ENCODE measurements at regions not wholly inside any gene's neighbourhood (a gene's known extent, or its start where the extent isn't known, plus 50 kb on each side); places are given as distances from the start of the nearest gene placed in this dataset.

GRCh38 chr5:63825984-63826383, 136.3 kb downstream of the HTR1A start:
- Histone ChIP-seq H3K79me1 (ENCODE audit: low read depth, low read length) (no peaks in the 10 kb centered on the region), H3K23ac (ENCODE audit: insufficient read length) (no peak overlapping the region), H2BK5ac (ENCODE audit: low read depth, low read length) (no peak overlapping the region), H3K4me1 (replicated peaks in 1 of 4; ENCODE audit: control insufficient read depth in 3 of 4, insufficient read depth in 4 of 4, low read length in 3 of 4) (no peaks in the 10 kb centered on the region), H3K36me3 (ENCODE audit: control insufficient read depth in 2 of 4, insufficient read depth in 4 of 4, low read length in 3 of 4) (no peaks in the 10 kb centered on the region), H4K91ac (replicated peaks; ENCODE audit: insufficient read length, low read length) (no peak overlapping the region), H3K4me2 (ENCODE audit: insufficient read depth in 1 of 2, low read depth in 2 of 2, low read length in 2 of 2) (no peak overlapping the region), H2BK12ac (ENCODE audit: low read depth, low read length) (no peak overlapping the region), H4K20me1 (replicated peaks in 1 of 2; ENCODE audit: control insufficient read depth in 1 of 2, insufficient read depth in 2 of 2, low read length in 2 of 2) (no peaks in the 10 kb centered on the region), H3K27ac (ENCODE audit: low read depth, low read length) (no peak overlapping the region), H3K14ac (ENCODE audit: insufficient read length) (no peak overlapping the region), H3K4me3 (ENCODE audit: extremely low read depth in 1 of 4, insufficient read depth in 2 of 4, low read depth in 3 of 4, low read length in 4 of 4) (no peak overlapping the region), H3K9ac (replicated peaks in 1 of 4; ENCODE audit: extremely low read depth in 1 of 4, low read depth in 3 of 4, low read length in 3 of 4) (no peak overlapping the region), H3K23me2 (ENCODE audit: low read depth, low read length) (no peaks in the 10 kb centered on the region), H3K56ac (replicated peaks; ENCODE audit: insufficient read length, low read depth, low read length) (no peak overlapping the region), H2BK20ac (ENCODE audit: low read length) (no peak overlapping the region), H3K27me3 (replicated peaks in 1 of 4; ENCODE audit: control insufficient read depth in 3 of 4, extremely low read depth in 1 of 4, insufficient read depth in 3 of 4, low read length in 3 of 4) (peaks cover 0 to 1% (median 0%) of the 10 kb centered on the region in 4 experiments; a peak in 1 of 7 replicates), H2AK5ac (ENCODE audit: low read depth, low read length) (no peak overlapping the region), H2BK120ac (replicated peaks; ENCODE audit: low read depth, low read length) (no peak overlapping the region), H4K5ac (ENCODE audit: insufficient read length, low read depth, low read length) (no peak overlapping the region), H3K18ac (ENCODE audit: extremely low read depth, low read length) (no peak overlapping the region), H3K4ac (replicated peaks; ENCODE audit: insufficient read length, low read depth, low read length) (no peak overlapping the region), H2AFZ (ENCODE audit: low read length) (no peak overlapping the region), H2BK15ac (ENCODE audit: low read length) (no peak overlapping the region), H3K79me2 (ENCODE audit: control insufficient read depth in 1 of 2, insufficient read depth in 2 of 2, low read length in 2 of 2) (no peaks in the 10 kb centered on the region), H4K8ac (ENCODE audit: extremely low read depth, insufficient read depth, low read length) (no peak overlapping the region), H3K9me3 (ENCODE audit: insufficient read depth in 2 of 2, low read depth in 1 of 2, low read length in 1 of 2) (no peaks in the 10 kb centered on the region)
- FAIRE-seq (no peak), DNase-seq (ENCODE audit: low read depth in 1 of 2, low spot score in 2 of 2) (no peak)
- POLR2A ChIA-PET (ENCODE audit: partially characterized antibody): no interaction called here
- CTCF ChIA-PET (ENCODE audit: partially characterized antibody): no interaction called here
- 74% methylated on average over 1 of the region's 1 CpG; no CpG with 5 or more reads in 1 of the 2 experiments for WGBS, 2 experiments (ENCODE audit: extremely low coverage in 1 of 2, insufficient coverage in 1 of 2, insufficient read length in 1 of 2, insufficient replicate concordance in 2 of 2, low coverage in 1 of 2, low lambda C conversion rate in 2 of 2, missing lambda C conversion rate in 1 of 2)
- no peak for TF ChIP-seq GABPA (IDR thresholded peaks at IDR 0.05; ENCODE audit: borderline replicate concordance, insufficient read depth, low read length)

All from H1 (cell line).